NB4 (cell line): ENCODE measurements at regions not wholly inside any gene's neighbourhood (a gene's known extent, or its start where the extent isn't known, plus 50 kb on each side); places are given as distances from the start of the nearest gene placed in this dataset.

Source experiments
- CTCF ChIP-seq: IDR thresholded peaks from one replicate; pipeline ENCODE4 v1.5.1; 2012; ENCODE audit warnings: low read depth, low read length
- MYC ChIP-seq: IDR thresholded peaks from 2 replicates; pipeline ENCODE4 v1.6.1; 2011; ENCODE audit warnings: low read depth, low read length
- POLR2A ChIP-seq: IDR thresholded peaks from 2 replicates; pipeline ENCODE4 v1.6.1; 2011; ENCODE audit warnings: mild to moderate bottlenecking; ENCODE audit not compliant: insufficient read length; ENCODE audit errors: extremely low read depth

GRCh38 chr15:93563218-93563617 lies 474.2 kb upstream of the RGMA start:
- TF ChIP-seq CTCF (no peak), MYC (no peak), POLR2A (no peak)
